GM18507 (cell line): ENCODE measurements at regions not wholly inside any gene's neighbourhood (a gene's known extent, or its start where the extent isn't known, plus 50 kb on each side); places are given as distances from the start of the nearest gene placed in this dataset.

Experiments used
- DNase-seq: peaks from one replicate; pipeline ENCODE4 v3.0.0; 2011; ENCODE audit warnings: low read depth; ENCODE audit not compliant: insufficient read length; ENCODE audit errors: extremely low spot score
- FAIRE-seq: peaks from 2 replicates; lab custom pipeline; 2011; peaks lifted over from hg19 to GRCh38; lab: Jason Lieb, UNC

GRCh38 chr1:218525031-218525430, 179.9 kb downstream of the TGFB2 start:
- FAIRE-seq (no peak), DNase-seq (no peak)

- DNase-seq, result no peak
- FAIRE-seq, result no peak
These were observed 180.5 kb downstream of the TGFB2 start for GRCh38 chr1:218525451-218526197.

GRCh38 chr1:218526198-218526580, 181.1 kb downstream of the TGFB2 start:
- DNase-seq, result no peak
- FAIRE-seq, result no peak

- FAIRE-seq (no peak), DNase-seq (no peak)
These were observed 182.6 kb downstream of the TGFB2 start for GRCh38 chr1:218527737-218528136.

- no peak for FAIRE-seq
- no peak for DNase-seq
These were observed 184.6 kb downstream of the TGFB2 start for GRCh38 chr1:218529646-218530300.

- FAIRE-seq, result no peak
- no peak for DNase-seq
These were observed 186.8 kb downstream of the TGFB2 start for GRCh38 chr1:218531936-218532335.

- DNase-seq (no peak), FAIRE-seq (no peak)
These were observed 191.3 kb downstream of the TGFB2 start for GRCh38 chr1:218536296-218536986.

GRCh38 chr1:218537122-218537913, 192.2 kb downstream of the TGFB2 start:
- DNase-seq (no peak), FAIRE-seq (no peak)

GRCh38 chr1:218538341-218538740, 193.2 kb downstream of the TGFB2 start:
- FAIRE-seq (no peak), DNase-seq (no peak)

- FAIRE-seq (no peak), DNase-seq (no peak)
These were observed 201.2 kb downstream of the TGFB2 start for GRCh38 chr1:218546314-218546713.

GRCh38 chr1:218547957-218548730, 203.0 kb downstream of the TGFB2 start:
- DNase-seq, result no peak
- no peak for FAIRE-seq

- FAIRE-seq, result no peak
- DNase-seq, result no peak
These were observed 203.6 kb downstream of the TGFB2 start for GRCh38 chr1:218548764-218549163.

- FAIRE-seq (no peak), DNase-seq (no peak)
These were observed 208.1 kb downstream of the TGFB2 start for GRCh38 chr1:218553197-218553596.

- no peak for FAIRE-seq
- no peak for DNase-seq
These were observed 210.9 kb downstream of the TGFB2 start for GRCh38 chr1:218556016-218556415.

- DNase-seq (no peak), FAIRE-seq (no peak)
These were observed 212.6 kb downstream of the TGFB2 start for GRCh38 chr1:218557731-218558130.

GRCh38 chr1:218558271-218558810, 213.2 kb downstream of the TGFB2 start:
- DNase-seq (no peak), FAIRE-seq (no peak)

GRCh38 chr1:218565377-218565776, 220.2 kb downstream of the TGFB2 start:
- DNase-seq, result no peak
- no peak for FAIRE-seq

- no peak for FAIRE-seq
- DNase-seq, result no peak
These were observed 223.9 kb downstream of the TGFB2 start for GRCh38 chr1:218568962-218569550.

GRCh38 chr1:218570456-218570855, 225.3 kb downstream of the TGFB2 start:
- DNase-seq (no peak), FAIRE-seq (no peak)
